Activated CD8-positive, alpha-beta T cell treated with anti-CD3 and anti-CD28 coated beads for 36 hours (primary cell): ENCODE measurements at regions not wholly inside any gene's neighbourhood (a gene's known extent, or its start where the extent isn't known, plus 50 kb on each side); places are given as distances from the start of the nearest gene placed in this dataset.

Experiments used
- ATAC-seq: fragments of 200-7000 bp; cut with Tn5 transposase; one replicate; pipeline ENCODE4 v1.10.0; 2021; ENCODE audit warnings: mild to moderate bottlenecking, moderate library complexity
- CTCF ChIA-PET: fragments of 350-600 bp; sonication (Branson Sonifier 250); formaldehyde crosslinking; loops from one replicate; lab custom pipeline; 2021; ENCODE audit warnings: antibody characterized with exemption; lab: Charles Lee
- POLR2A ChIA-PET: fragments of 350-600 bp; sonication (Branson Sonifier 250); formaldehyde crosslinking; loops from one replicate; lab custom pipeline; 2021; ENCODE audit warnings: antibody characterized with exemption; lab: Charles Lee
- DNase-seq: peaks from one replicate; pipeline ENCODE4 v3.0.0-alpha.2; 2020
- H3K27ac Mint-ChIP-seq: one replicate; pipeline ENCODE4 v1.8.0; 2021; ENCODE audit warnings: mild to moderate bottlenecking, mixed read lengths
- H3K27me3 Mint-ChIP-seq: one replicate; pipeline ENCODE4 v1.8.0; 2021; ENCODE audit warnings: mixed read lengths
- H3K36me3 Mint-ChIP-seq: one replicate; pipeline ENCODE4 v1.8.0; 2021; ENCODE audit warnings: low read depth, mixed read lengths
- H3K4me1 Mint-ChIP-seq: one replicate; pipeline ENCODE4 v1.8.0; 2021; ENCODE audit warnings: low read depth, mixed read lengths
- H3K4me3 Mint-ChIP-seq: one replicate; pipeline ENCODE4 v1.8.0; 2021; ENCODE audit warnings: mild to moderate bottlenecking, moderate library complexity, mixed read lengths
- H3K9me3 Mint-ChIP-seq: one replicate; pipeline ENCODE4 v1.8.0; 2021; ENCODE audit warnings: mixed read lengths
- intact Hi-C: fragments of 100-400 bp; cut with micrococcal nuclease; formaldehyde crosslinking; loops from one replicate; pipeline ENCODE4 v1.10.0; 2022
- TF ChIP-seq, protein P1 (sequence below): fragments of 200-600 bp; IDR thresholded peaks from one replicate; pipeline ENCODE4 v1.8.0; 2022; ENCODE audit warnings: antibody characterized with exemption, mild to moderate bottlenecking

DNA sequence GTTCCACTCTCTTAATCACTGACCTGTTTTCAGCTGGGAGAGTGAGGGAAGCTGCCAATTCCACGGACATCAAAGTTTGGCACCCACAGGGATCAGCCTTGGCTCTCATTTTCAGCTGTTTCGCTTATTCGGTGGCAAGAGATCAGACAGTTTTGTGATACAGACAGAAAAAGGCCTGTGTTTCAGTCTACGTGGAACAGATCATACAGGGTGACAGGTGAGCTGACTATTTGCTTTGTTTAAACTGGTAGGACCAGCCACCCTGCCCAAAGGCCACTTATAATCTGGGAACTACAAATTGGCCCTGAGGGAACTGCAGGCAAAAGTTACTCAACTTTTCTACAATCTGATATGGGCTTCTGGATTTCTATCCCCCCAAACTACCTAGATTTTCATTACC, 128.6 kb downstream of the ZNF467 start:
- Mint-ChIP-seq H3K27ac (no peak overlapping the region), H3K4me1 (no peaks in the 10 kb centered on the region), H3K27me3 (peaks cover 15% of the 10 kb centered on the region), H3K9me3 (no peaks in the 10 kb centered on the region), H3K4me3 (no peak overlapping the region), H3K36me3 (no peaks in the 10 kb centered on the region)
- CTCF ChIA-PET, result no interaction called here
- ATAC-seq (no peak), DNase-seq (no peak)
- TF ChIP-seq, protein P1, sequence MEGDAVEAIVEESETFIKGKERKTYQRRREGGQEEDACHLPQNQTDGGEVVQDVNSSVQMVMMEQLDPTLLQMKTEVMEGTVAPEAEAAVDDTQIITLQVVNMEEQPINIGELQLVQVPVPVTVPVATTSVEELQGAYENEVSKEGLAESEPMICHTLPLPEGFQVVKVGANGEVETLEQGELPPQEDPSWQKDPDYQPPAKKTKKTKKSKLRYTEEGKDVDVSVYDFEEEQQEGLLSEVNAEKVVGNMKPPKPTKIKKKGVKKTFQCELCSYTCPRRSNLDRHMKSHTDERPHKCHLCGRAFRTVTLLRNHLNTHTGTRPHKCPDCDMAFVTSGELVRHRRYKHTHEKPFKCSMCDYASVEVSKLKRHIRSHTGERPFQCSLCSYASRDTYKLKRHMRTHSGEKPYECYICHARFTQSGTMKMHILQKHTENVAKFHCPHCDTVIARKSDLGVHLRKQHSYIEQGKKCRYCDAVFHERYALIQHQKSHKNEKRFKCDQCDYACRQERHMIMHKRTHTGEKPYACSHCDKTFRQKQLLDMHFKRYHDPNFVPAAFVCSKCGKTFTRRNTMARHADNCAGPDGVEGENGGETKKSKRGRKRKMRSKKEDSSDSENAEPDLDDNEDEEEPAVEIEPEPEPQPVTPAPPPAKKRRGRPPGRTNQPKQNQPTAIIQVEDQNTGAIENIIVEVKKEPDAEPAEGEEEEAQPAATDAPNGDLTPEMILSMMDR, result no peak
- intact Hi-C loops, result no loop called here
- POLR2A ChIA-PET, result interaction anchor here (0.7 kb wide), 1 partner anchor 85 kb away, joined by 4 read pairs; no protein-coding TSS in a partner anchor

DNA sequence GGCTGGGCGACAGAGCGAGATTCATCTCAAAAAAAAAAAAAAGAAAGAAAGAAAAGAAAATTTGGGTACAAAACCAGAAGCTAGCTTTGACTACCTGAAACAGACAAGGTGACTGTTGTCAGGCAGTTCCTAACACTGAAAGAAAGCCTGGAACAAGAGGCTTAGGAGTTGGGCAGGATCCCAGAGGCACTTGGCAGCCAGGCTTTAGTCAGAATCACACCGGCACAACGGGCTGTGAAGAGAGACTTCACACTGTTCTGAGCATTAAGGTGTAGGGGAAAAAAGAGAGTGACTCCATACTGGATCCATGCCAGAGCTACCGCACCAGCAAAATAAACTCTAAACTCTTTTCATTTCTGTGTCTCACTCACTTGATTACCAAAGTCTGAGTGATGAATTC, 130.8 kb downstream of the ZNF467 start:
- CTCF ChIA-PET, result interaction anchor here (1.5 to 2.1 kb wide), 2 partner anchors 18 to 100 kb away, joined by 4 to 7 read pairs; no protein-coding TSS in a partner anchor
- intact Hi-C loops, result no loop called here
- no peak overlapping the region for H3K4me3 Mint-ChIP-seq

DNA sequence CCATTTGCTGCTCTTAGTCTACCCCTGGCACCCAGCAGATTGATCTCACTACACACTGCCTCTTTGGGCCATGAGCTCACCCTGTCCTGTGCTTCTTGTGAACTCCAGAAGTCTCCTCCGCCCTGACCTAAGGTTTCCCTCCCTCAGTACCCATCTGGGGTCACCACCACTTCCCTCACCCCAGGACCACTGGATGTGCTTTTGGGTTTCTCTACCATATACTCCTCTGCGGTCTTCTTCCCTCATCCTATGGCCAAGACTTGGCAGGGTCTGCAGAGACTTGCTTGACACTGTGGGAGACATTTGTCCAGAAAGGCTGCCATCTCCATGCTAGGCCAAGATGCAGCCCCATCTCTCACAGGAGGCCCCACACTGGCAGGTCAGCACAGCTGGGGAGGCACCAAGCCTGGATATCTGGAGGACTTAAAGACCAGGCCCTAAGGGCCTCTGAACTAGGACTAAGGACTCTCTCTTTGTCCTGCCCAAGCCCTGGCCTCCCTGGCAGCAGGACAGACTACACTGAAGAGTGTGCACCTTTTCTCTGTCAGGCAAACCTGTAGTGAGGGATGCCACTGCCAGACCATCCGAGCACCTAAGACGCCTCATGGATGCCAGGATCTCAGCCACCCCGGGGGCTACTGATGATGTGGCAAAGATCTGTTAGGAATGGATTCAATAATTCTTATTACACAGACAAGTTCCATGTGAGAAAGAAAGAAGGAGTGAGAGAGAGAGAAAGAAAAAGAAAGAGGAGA, 134.6 kb downstream of the ZNF467 start:
- no peak overlapping the region for H3K27ac Mint-ChIP-seq
- no peaks in the 10 kb centered on the region for H3K36me3 Mint-ChIP-seq
- CTCF ChIA-PET, result interaction anchor here (0.9 kb wide), 1 partner anchor 14 kb away, joined by 3 read pairs; no protein-coding TSS in a partner anchor
- peaks cover 8% of the 10 kb centered on the region for H3K27me3 Mint-ChIP-seq
- DNase-seq, result no peak
- no peaks in the 10 kb centered on the region for H3K4me1 Mint-ChIP-seq
- TF ChIP-seq, protein P1, result no peak
- ATAC-seq, result no peak
- no peak overlapping the region for H3K4me3 Mint-ChIP-seq
- POLR2A ChIA-PET, result no interaction called here
- no peaks in the 10 kb centered on the region for H3K9me3 Mint-ChIP-seq
- intact Hi-C loops, result no loop called here

More for the DNA sequence above, 130.8 kb downstream of the ZNF467 start:
- POLR2A ChIA-PET, result no interaction called here
- peaks cover 4% of the 10 kb centered on the region for H3K27me3 Mint-ChIP-seq
- DNase-seq (no peak), ATAC-seq (no peak)
- no peaks in the 10 kb centered on the region for H3K9me3 Mint-ChIP-seq
- no peak overlapping the region for H3K27ac Mint-ChIP-seq
- H3K36me3 Mint-ChIP-seq, result no peaks in the 10 kb centered on the region
- H3K4me1 Mint-ChIP-seq, result no peaks in the 10 kb centered on the region
- TF ChIP-seq, protein P1, result no peak

DNA sequence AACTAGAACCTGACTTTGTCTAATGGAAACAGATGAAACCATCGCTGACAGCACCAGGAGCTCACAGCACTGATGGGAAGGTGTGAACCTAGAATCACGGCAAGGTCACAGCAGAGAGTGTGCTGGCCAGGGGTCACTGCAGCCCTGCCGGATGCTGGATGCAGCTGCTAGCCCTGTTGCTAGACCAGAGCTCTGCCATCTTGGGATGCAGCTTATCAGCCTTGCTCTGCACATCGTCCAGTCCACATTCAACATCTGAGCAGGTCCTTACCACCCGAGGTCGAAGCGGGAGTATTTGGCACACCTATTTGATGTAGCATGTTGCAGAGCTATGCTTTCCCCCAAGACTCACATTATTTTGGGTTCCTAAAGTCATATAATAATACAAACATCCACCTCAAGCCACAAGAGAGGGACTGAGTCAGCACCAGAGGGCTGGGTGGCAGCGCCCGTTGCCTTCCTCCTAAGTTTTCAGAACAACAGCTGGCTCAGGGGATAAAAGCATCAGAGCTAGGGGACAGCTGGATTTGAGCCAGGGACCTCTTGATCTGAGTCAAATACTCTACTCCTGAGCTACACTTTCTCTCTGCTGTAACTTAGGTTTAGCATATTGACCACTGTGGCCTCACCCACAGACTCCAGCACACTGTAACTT, 135.3 kb downstream of the ZNF467 start:
- H3K27ac Mint-ChIP-seq, result no peak overlapping the region
- CTCF ChIA-PET, result interaction anchor here (0.9 to 1.9 kb wide), 2 partner anchors 13 to 33 kb away, joined by 3 to 5 read pairs; no protein-coding TSS in a partner anchor

More for the DNA sequence above, 135.3 kb downstream of the ZNF467 start:
- POLR2A ChIA-PET, result no interaction called here
- Mint-ChIP-seq H3K36me3 (no peaks in the 10 kb centered on the region), H3K9me3 (no peaks in the 10 kb centered on the region), H3K27me3 (peaks cover 8% of the 10 kb centered on the region), H3K4me3 (no peak overlapping the region), H3K4me1 (no peaks in the 10 kb centered on the region)
- ATAC-seq (no peak), DNase-seq (no peak)
- TF ChIP-seq, protein P1, result no peak
- intact Hi-C loops, result no loop called here
